Posterior vena cava (tissue), 2 donors: ENCODE measurements at regions not wholly inside any gene's neighbourhood (a gene's known extent, or its start where the extent isn't known, plus 50 kb on each side); places are given as distances from the start of the nearest gene placed in this dataset.

Experiments
- DNase-seq: peaks from one replicate; pipeline ENCODE4 v3.0.0-alpha.2; 2020; ENCODE audit warnings: low spot score
- intact Hi-C, 2 donors: fragments of 100-400 bp; cut with DNase I; formaldehyde crosslinking; loops; one replicate each; pipeline versions ENCODE4 v1.14.1 to v1.14.2; 2022 to 2023
- donor health status: DM: yes; HTN: yes; CAD: no.
- donor health status: DM: yes; HTN: yes; CAD: no.

GRCh38 chr3:107269136-107269535 is 108.1 kb upstream of the CCDC54 start:
- DNase-seq = no peak

GRCh38 chr3:107271787-107272387 is 105.4 kb upstream of the CCDC54 start:
- DNase-seq = no peak
- intact Hi-C loops = no loop called here

More at GRCh38 chr3:107269136-107269535, 108.1 kb upstream of the CCDC54 start:
- intact Hi-C loops = no loop called here

DNA sequence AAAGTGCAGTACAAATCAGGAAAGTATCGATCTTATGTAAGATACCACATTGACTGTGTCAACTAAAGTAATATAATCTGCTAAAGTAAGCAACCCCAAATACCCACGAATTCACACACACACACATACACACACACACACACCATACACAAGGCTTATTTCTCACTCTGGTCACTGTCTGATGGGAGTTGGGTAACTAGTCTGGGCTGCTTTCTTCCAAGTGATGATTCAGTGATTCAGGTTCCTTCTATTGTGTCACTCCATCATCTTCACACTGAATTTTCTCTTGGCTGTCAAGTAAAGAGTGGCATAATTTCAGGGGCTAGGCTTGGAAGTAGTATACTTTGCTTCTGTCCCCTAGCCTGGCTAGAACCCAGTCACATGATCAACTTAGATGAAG is 104.8 kb upstream of the CCDC54 start:
- DNase-seq = no peak
- intact Hi-C loops = no loop called here

DNA sequence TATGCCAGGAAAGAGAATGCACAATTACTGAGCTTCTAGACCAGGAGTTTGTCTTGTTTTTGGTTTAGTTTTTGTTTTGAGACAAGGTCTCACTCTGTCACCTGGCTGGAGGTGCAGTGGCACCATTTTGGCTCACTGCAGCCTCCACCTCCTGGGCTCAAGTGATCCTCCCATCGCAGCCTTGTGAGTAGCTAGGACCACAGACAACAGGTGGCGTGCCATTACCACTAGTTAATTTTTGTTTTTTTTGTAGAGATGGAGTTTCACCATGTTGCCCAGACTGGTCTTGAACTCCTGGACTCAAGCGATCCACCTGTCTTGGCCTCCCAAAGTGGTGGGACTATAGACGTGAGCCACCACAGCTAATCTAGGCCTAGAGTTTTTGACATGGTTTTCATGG is 104.4 kb upstream of the CCDC54 start:
- intact Hi-C loops = no loop called here
- DNase-seq = no peak

DNA sequence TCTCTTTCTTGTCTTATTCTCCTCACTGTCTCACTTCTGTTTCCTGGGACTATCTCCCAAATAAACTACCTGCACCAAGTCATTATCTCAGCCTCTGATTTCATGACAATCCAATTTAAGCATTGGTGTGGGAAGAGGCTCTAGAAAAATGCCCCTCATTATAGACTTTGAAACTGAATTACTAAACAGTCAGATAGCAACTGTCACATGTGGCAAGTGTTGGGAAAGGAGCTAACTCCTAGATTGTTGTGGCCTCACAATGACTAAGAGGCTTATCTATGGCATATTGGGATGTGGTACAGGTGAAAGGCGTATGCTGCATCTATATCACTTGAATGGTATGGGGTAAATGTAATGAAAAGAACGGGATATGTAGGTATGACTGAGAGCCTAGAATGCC is 103.5 kb upstream of the CCDC54 start:
- intact Hi-C loops = no loop called here
- DNase-seq = no peak

DNA sequence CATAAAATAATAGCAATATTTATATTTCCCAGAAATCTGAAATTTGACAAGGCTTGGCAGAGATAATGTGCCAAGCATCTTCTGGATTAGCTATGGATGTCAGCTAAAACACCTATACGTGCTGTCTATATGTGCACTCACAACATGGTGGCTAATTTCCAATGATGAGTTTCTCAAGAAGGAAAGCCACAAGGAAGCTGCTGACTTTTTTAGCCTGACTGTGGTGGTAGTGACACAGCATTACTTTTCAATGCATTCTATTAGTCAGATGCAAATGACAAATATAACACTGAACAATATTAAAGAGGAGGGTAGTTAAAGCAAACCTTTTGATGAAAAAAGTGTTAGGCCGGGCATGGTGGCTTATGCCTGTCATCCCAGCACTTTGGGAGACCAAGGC is 101.7 kb upstream of the CCDC54 start:
- intact Hi-C loops = no loop called here

GRCh38 chr3:107283948-107284347 is 93.3 kb upstream of the CCDC54 start:
- no peak for DNase-seq
- intact Hi-C loops = no loop called here

More for the DNA sequence above, 101.7 kb upstream of the CCDC54 start:
- no peak for DNase-seq

DNA sequence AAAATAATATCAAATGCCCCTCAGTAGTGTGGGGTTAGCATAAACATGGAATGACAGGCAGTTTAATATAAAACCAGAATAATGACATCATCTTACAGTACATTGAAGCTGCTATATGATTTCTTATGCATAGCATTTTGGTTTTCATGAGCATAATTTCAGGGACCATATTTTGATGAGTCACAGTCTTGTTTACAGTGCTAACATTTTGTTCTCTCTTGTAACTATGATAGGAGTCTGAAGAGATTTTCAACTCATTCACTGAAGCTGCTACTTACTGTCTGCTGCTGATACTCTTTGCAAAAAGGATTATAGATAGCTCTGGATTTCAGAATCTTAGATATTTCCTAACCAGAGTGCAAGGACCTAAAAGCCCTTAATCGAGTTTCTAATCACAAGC is 92.6 kb upstream of the CCDC54 start:
- DNase-seq = no peak
- intact Hi-C loops = no loop called here

- intact Hi-C loops = no loop called here
- no peak for DNase-seq
Observed at GRCh38 chr3:107285197-107285596, 92.0 kb upstream of the CCDC54 start.

DNA sequence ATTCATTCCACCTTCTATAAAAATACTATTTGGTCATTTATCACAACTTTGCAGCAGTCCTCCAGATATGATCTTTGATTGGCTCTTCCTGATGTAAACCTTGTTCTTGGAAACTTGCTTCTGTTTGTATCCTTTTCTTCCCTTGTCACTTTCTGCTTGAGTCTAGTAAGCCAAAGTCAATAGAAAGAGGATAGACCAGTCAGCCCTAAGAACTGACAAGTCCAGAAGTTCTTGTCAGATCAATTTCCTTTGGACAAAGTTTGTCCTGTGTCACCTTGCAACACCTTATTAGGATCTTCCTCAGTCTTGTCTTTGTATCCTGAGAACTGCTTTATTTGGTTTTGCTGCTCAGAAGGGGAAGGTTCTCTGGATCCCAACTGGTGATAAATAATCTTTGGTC is 87.9 kb upstream of the CCDC54 start:
- intact Hi-C loops = no loop called here

GRCh38 chr3:107294117-107294516 is 83.1 kb upstream of the CCDC54 start:
- no peak for DNase-seq
- intact Hi-C loops = no loop called here

More for the DNA sequence above, 87.9 kb upstream of the CCDC54 start:
- DNase-seq = no peak

DNA sequence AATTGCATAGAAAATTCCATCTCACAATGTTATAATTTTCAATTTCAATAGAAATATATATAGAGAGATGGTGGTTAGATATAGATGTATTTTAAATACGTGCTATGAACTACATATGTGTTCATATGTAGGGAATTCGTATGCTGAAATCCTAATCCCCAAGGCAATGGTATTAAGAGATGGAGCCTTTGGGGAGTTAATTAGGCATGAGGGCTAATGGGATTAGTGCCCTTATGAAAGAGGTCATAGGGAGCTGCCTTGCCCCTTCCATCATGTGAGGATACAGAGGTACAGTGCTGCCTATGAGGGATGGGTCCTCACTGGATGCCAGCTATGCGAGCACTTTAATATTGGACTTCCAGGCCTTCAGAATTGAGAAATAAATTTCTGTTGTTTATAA is 79.6 kb upstream of the CCDC54 start:
- intact Hi-C loops = no loop called here
- DNase-seq = no peak

- intact Hi-C loops = no loop called here
- DNase-seq = no peak
Observed at GRCh38 chr3:107307205-107307604, 70.0 kb upstream of the CCDC54 start.

DNA sequence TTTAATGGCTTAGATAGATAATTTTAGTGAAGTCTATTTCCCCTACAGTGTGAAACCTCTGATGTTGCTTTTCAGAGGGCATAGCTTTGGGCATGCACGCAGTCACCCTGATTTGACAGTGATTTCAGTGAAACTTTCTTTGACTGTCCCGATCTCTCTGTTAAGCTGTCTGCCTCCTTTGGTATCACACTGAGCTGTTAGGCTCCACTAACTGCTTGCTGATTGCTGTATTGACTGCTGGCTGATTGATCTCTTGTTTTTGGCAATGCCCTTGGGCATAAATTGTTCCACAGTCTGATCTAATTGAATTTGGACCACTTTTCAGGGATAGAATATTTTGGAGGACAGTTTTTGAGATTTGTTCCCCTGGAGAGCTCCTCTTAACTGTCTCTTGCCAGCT is 68.5 kb upstream of the CCDC54 start:
- intact Hi-C loops = no loop called here
- DNase-seq = no peak

GRCh38 chr3:107309312-107309711 is 67.9 kb upstream of the CCDC54 start:
- intact Hi-C loops = no loop called here
- no peak for DNase-seq

DNA sequence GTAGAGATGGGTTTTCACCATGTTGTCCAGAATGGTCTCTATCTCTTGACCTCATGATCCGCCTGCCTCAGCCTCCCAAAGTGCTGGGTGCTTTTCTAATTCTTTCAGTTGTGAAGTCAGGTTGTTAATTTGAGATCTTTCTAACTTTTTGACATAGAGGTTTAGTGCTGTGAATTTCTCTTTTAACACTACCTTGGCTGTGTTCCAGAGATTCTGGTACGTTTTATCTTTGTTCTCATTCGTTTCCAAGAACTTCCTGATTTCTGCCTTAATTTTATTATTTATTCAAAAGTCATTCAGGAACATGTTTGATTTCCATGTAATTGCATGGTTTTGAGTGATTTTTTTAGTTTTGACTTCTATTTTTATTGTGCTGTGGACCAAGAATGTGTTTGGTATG is 63.5 kb upstream of the CCDC54 start:
- DNase-seq = no peak
- intact Hi-C loops = no loop called here

GRCh38 chr3:107315141-107315540 is 62.1 kb upstream of the CCDC54 start:
- DNase-seq = no peak
- intact Hi-C loops = no loop called here

DNA sequence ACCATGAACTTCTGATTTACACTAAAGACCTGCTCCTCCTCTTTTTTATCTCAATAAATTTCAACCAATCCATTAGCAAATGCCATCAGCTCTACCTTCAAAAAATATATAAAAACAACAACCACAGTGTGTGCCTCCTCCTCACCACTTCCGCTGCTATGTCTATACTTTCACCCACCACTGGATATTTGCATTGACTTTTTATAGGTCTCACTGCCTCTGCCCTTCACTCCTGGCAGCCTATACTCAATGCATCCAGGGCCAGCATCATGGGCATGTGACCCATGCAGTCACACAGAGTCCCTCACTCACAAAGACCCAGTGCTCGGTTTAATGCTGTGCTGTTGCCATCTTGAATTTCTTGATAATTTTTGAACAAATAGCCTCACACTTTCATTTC is 53.5 kb upstream of the CCDC54 start:
- intact Hi-C loops = no loop called here
- no peak for DNase-seq

DNA sequence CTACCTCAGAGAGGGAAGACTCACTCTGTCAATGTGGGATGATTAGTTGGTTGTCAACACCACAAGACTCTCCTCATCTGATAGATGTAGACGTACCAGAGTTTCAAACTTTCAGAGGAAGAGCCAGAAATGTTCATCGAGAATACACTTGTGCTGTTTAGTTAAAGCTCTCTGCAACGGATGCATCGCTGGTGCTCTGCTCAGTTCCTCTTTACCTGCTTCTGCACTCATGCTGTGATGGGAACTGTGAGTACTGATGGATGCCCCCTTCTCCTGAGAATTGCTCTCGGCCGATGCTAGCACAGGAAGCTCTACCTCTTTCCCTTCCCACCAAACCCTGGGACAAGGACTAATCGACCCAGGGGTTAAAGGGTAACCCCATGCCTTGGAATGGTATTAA is 51.8 kb upstream of the CCDC54 start:
- intact Hi-C loops = no loop called here
- no peak for DNase-seq
